H4 (cell line): ENCODE measurements at regions not wholly inside any gene's neighbourhood (a gene's known extent, or its start where the extent isn't known, plus 50 kb on each side); places are given as distances from the start of the nearest gene placed in this dataset.
"Not testable (repeated sequence)": the region's sequence is repeated elsewhere in the genome, so short reads cannot be mapped to it uniquely, and the experiment has no call there.

Experiments
- DNase-seq: peaks from one replicate; pipeline ENCODE4 v3.0.0-alpha.2; 2015; ENCODE audit warnings: low spot score

GRCh38 chr13:84760956-84761355, 878.7 kb upstream of the SLITRK1 start:
- no peak for DNase-seq

DNA sequence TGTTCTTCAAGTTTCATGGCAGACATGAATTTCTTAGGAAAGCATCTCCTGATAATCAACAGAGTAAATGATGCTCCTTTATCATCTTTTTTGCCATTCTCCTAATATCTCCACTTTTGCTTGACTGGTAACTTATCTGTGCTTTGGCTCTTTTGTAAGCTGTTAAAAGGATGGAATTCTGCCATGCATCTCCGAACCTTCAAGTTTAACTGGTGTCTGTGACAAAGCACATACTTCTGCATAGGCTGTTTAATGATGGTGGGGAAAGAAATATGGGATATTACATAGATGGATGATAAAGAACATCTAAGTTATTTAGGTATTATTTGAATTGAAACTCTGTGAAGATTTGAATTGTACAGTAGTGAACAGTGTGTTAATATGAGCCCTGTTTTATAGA, 866.9 kb upstream of the SLITRK1 start:
- no peak for DNase-seq

DNA sequence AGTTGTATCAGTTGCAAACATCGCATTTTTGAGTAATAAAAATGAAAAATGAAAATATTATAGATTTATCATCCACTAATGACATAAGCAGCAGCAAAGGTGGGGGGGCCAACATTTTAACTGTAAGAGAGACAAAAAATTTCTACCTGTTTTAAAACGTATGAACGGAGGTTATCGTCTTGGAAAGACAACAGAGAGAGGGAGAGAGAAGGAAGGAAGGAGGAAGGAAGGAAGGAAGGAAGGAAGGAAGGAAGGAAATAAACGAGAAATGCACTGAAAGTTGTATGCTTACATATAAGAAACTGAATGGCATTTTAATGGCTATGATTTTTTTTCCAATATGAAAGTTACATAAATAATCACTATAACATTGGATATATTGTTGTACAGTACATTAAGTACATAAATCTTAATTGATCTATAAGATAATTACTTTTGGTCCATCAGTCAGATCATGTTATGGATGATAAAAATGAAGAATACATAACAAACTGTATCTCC, 862.8 kb upstream of the SLITRK1 start:
- no peak for DNase-seq

DNA sequence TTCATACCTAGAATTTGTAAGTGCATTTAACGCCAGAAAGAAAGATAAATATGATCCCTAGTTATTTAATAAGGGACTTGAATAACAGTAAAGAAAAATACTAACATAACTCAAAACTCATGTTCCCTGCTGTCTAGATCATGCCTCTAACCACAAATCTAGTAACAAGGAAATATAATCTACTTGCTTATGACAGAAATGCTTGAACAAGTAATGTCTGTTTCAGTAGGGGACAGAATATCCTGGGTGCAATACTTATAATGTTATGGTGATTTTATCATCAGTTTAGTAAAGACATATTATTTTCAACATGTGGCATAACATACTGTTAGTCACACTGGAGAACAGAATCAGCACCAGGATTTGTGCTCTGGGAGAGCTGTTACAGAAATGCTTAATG, 861.9 kb upstream of the SLITRK1 start:
- DNase-seq, result no peak

GRCh38 chr13:84741253-84741652, 859.0 kb upstream of the SLITRK1 start:
- DNase-seq, result no peak

- DNase-seq, result no peak
Measured at GRCh38 chr13:84739021-84739420, 856.7 kb upstream of the SLITRK1 start.

- DNase-seq, result no peak
Measured at GRCh38 chr13:84737661-84738060, 855.4 kb upstream of the SLITRK1 start.

DNA sequence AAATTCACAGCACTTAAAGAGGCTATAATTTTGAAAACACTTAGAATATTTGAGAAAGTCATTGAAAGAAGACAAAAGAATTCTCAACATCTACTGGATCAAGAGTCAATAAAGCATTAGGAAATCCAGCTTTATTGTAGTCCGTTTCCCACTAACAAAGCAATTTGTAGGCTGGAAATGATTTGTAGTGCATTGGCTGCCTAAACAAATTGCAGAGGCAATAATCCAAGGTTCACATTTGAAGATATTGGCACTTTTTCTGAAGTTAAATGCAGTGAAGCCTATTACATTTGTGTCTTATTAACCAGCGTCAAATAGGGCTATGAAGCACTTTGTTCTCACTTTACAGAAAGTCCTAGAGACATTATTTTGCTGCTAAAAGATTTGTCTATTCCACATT, 848.1 kb upstream of the SLITRK1 start:
- no peak for DNase-seq

DNA sequence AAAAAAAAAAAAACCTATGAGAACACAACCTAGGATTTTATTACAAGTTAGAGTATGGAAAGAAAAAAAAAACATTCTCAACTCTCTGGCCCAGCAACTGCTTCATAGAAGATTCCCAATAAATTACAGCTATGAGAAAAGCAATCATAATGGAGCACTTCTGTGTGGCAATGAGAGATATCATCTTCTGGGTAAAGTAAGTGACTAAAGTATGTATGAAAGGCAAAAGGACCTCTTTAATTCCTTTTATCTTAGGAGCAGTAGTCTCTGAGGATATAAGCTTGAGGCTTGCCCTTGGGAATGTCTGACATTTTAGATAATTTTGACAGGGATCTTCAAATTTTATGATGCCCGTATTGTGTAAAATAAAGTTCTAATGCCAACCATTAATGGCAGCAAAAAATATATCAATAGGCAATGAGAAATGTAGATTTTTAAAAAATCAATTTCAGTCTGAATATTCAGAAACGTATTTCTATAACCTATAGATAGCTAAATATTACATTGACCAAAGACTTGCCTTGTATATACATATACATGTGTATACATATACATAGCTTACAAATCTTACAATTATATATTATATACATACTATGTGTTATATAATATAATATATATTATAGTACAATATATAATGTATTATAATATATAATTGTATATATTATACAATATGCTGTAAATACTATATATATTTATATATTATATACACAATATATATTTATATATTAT, 823.9 kb upstream of the SLITRK1 start:
- DNase-seq, result no peak

GRCh38 chr13:84702174-84702573, 819.9 kb upstream of the SLITRK1 start:
- no peak for DNase-seq

GRCh38 chr13:84697591-84697990, 815.3 kb upstream of the SLITRK1 start:
- DNase-seq, result not testable (repeated sequence)

DNA sequence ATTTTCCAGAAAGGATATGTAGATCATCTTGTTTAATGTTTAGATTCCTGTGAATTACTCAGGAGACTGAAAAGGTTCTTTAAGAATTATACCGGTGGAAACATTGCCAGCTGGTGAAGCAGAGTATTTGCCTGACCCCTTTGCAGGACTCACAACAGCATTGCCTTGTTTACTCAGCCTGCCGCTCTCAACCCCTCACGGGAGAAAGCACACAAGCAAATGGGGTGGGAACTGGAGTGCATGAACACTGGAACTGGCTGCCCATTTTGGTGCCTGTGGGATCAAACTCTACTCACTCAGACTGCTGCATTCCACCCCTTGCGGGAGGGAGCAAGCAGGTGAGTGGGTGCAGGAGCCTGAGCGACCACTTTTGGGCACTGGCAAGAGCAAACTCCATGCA, 804.7 kb upstream of the SLITRK1 start:
- no peak for DNase-seq

- no peak for DNase-seq
Measured at GRCh38 chr13:84686458-84686857, 804.2 kb upstream of the SLITRK1 start.

GRCh38 chr13:84684804-84685203, 802.5 kb upstream of the SLITRK1 start:
- no peak for DNase-seq

DNA sequence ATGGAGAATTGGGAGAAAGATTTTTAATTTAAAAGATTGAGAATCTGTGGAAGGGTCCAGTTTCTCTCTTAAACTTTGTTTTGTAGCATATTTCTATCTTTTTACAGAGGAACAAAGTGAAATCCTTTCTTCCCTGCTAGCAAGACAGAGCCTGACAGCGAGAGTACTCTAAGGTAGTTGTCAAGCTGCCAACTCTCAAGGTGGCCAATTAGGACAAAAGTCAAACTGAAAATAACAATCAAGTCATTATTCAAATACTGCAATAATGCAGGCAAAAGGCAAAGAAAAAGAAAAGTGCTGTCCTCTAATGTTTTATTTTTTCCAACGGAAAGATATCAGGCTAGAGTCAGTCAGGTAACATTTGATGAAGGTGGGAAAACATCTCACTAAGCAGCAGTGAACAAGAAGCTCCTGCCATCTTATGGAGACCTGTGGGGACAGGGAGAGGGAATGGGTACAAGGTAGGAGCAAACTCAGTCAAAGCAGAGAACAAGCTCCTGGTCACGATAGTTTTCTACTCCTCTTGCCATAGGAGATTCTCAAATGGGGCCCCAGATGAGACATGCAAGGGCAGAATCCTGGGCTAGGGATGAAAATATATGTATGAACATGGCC, 801.9 kb upstream of the SLITRK1 start:
- no peak for DNase-seq

DNA sequence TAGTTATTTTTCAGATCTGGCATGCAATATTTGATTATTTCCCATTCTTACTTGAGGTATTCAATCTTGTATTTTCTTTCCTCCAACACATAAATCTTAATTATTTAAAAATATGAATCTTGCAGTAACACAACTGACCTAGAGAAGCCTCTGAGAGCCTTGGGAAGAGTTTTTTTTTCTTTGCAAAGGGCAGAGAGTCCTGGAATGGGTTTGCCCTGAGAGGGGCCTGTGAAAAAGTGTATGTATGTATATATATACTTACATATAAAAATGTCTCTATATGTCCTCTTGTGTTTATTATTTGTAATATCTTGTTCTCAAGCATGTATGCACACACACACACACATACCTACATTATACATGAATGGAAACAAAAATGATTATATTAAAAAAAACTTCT, 801.2 kb upstream of the SLITRK1 start:
- DNase-seq, result no peak

DNA sequence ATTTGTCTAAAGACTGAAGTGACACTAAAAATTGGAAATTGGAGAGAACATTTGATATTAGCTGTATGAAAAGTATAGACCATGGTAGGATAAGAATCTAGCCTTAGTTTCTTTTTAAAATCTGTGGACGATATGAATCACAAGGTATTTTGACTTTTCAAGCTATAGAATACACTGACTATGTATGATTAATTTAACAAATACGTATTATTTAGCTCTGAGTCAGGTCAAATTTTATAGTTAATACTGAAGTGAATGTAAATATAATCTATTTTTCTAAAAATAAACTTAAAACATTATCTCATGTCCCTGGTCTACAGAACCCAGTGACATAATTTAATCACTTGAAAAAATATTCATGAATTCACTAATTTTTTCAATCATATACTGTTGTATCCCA, 795.6 kb upstream of the SLITRK1 start:
- no peak for DNase-seq

GRCh38 chr13:84672616-84673015, 790.3 kb upstream of the SLITRK1 start:
- DNase-seq, result no peak

GRCh38 chr13:84670245-84670644, 788.0 kb upstream of the SLITRK1 start:
- DNase-seq, result no peak

GRCh38 chr13:84668637-84669036, 786.4 kb upstream of the SLITRK1 start:
- DNase-seq, result no peak

DNA sequence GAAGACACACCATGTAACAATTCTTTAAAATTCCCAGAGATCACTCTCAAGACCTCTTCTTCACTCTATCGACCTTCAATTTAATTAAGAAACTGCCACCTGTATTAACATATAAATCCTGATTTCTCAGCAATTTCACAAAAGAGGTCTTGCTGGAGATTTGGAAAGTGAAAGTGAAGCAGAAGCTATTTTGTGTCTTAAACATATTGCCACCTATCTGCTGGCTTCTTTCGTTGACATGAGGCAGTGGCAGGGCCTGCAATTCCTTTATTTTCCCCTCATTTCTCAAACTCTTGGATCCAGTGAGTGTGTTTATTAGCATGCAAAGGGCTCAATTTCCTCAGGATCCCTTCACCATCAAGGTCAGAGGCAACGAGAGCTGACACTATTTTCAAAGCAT, 780.2 kb upstream of the SLITRK1 start:
- no peak for DNase-seq

- DNase-seq, result no peak
Measured at GRCh38 chr13:84661718-84662117, 779.4 kb upstream of the SLITRK1 start.

DNA sequence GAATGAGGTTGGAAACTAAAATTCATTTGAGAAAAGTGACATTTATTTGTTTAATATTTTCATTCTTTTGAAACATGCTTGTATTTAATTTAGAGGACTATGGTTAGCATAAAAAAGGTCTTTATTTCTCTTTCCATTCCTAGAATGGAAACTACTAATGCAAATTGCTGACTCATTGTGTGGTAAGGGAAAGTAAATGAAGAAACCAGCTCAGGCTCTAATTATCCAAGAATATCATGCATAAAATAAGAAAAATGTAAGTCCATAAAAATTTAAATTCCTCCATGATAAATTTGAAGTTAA, 777.0 kb upstream of the SLITRK1 start:
- no peak for DNase-seq
